ENCODE measurements at regions not wholly inside any gene's neighbourhood (a gene's known extent, or its start where the extent isn't known, plus 50 kb on each side); places are given as distances from the start of the nearest gene placed in this dataset.

GRCh38 chr21:45338311-45339017, 50.8 kb upstream of the POFUT2 start:
- Histone ChIP-seq H3K4me3 (ENCODE audit: insufficient read depth, low read depth, low read length) (no peak overlapping the region), H4K20me1 (ENCODE audit: insufficient read depth, low read length) (no peaks in the 10 kb centered on the region), H2AFZ (ENCODE audit: low read depth, low read length) (no peak overlapping the region), H3K9me3 (ENCODE audit: insufficient read depth, low read depth, low read length) (no peaks in the 10 kb centered on the region), H3K27ac (ENCODE audit: low read depth, low read length) (no peak overlapping the region), H3K4me1 (ENCODE audit: insufficient read depth, low read length) (peaks cover 14% of the 10 kb centered on the region), H3K27me3 (ENCODE audit: insufficient read depth, low read length) (no peaks in the 10 kb centered on the region), H3K36me3 (ENCODE audit: insufficient read depth, low read length) (no peaks in the 10 kb centered on the region), H3K79me2 (ENCODE audit: insufficient read depth, low read length) (no peaks in the 10 kb centered on the region), H3K4me2 (ENCODE audit: low read length) (no peak overlapping the region), H3K9ac (ENCODE audit: low read length) (no peak overlapping the region)
- H3K4me1 Mint-ChIP-seq (ENCODE audit: low read depth, unreplicated experiment): peaks cover 16% of the 10 kb centered on the region
- H3K36me3 Mint-ChIP-seq (ENCODE audit: low read depth, unreplicated experiment): no peaks in the 10 kb centered on the region
- H3K27ac Mint-ChIP-seq (ENCODE audit: unreplicated experiment): peak overlapping the region; percentile 31
- H3K9me3 Mint-ChIP-seq (ENCODE audit: unreplicated experiment): peaks cover 3% of the 10 kb centered on the region
- H3K4me3 Mint-ChIP-seq (ENCODE audit: unreplicated experiment): no peak overlapping the region
- TF ChIP-seq, protein P1, sequence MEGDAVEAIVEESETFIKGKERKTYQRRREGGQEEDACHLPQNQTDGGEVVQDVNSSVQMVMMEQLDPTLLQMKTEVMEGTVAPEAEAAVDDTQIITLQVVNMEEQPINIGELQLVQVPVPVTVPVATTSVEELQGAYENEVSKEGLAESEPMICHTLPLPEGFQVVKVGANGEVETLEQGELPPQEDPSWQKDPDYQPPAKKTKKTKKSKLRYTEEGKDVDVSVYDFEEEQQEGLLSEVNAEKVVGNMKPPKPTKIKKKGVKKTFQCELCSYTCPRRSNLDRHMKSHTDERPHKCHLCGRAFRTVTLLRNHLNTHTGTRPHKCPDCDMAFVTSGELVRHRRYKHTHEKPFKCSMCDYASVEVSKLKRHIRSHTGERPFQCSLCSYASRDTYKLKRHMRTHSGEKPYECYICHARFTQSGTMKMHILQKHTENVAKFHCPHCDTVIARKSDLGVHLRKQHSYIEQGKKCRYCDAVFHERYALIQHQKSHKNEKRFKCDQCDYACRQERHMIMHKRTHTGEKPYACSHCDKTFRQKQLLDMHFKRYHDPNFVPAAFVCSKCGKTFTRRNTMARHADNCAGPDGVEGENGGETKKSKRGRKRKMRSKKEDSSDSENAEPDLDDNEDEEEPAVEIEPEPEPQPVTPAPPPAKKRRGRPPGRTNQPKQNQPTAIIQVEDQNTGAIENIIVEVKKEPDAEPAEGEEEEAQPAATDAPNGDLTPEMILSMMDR (IDR thresholded peaks at IDR 0.05; ENCODE audit: insufficient read depth, low read depth, low read length): no peak
- no peak for TF ChIP-seq EZH2 (IDR thresholded peaks at IDR 0.05; ENCODE audit: insufficient read depth, low read length)
- DNase-seq (ENCODE audit: low read depth): no peak
- H3K27me3 Mint-ChIP-seq (ENCODE audit: low read depth, unreplicated experiment): peaks cover 6% of the 10 kb centered on the region
- no peak for FAIRE-seq

DNA sequence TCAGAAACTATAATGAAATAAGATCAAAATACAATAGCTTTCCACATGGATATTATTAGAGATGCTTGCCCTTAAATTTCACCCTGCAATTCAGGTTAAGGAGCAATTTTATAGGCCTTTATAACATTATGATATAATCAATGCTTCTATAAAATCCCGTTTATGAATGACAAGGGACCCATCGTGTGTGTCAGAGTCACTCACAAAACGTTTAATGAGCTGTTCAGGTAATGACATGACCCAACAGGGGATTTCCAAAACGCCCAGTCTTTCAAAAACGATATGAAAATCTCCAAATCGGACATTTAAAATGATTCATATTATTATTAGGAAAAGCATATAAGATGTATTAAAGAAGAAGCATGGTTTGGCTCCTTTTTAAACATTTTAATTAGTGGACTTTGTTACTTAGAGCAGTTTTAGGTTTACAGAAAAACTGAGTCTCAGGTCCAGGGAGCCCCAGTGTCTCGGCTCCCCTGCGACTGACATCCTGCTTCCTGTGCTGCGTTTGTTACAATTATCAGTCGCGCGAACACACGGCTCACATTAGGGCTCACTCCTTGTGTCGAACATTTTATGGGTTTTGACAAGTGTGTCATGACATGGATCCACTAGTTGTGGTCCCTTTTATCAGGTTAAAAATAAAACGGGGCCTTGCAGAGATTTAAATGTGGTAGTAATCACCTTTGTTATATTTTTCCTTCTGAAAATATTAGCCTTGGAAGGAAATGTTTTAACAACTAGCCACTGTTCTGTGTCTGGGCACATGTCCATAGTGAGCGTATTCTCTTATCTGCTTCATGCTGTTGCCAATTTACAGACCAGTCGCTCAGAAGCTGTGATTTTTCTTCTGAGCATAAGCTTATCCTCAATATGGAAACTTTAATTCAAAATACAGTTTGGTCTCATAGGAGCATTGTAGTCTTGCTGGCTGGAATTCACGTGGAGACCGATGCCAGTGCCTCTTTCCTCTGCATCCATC, 52.0 kb upstream of the POFUT2 start:
- H3K4me1 ChIP-seq (ENCODE audit: insufficient read depth, low read length): peaks cover 7% of the 10 kb centered on the region
- Mint-ChIP-seq H3K9me3 (ENCODE audit: unreplicated experiment) (peaks cover 1% of the 10 kb centered on the region), H3K4me1 (ENCODE audit: low read depth, unreplicated experiment) (peaks cover 6% of the 10 kb centered on the region), H3K27me3 (ENCODE audit: low read depth, unreplicated experiment) (peaks cover 7% of the 10 kb centered on the region), H3K27ac (ENCODE audit: unreplicated experiment) (no peak overlapping the region), H3K36me3 (ENCODE audit: low read depth, unreplicated experiment) (no peaks in the 10 kb centered on the region), H3K4me3 (ENCODE audit: unreplicated experiment) (no peak overlapping the region)
- H2AFZ ChIP-seq (ENCODE audit: low read depth, low read length): no peak overlapping the region
- H3K79me2 ChIP-seq (ENCODE audit: insufficient read depth, low read length): no peaks in the 10 kb centered on the region
- no peaks in the 10 kb centered on the region for H3K9me3 ChIP-seq (ENCODE audit: insufficient read depth, low read depth, low read length)
- no peak for TF ChIP-seq EZH2 (IDR thresholded peaks at IDR 0.05; ENCODE audit: insufficient read depth, low read length)
- TF ChIP-seq, protein P1 (IDR thresholded peaks at IDR 0.05; ENCODE audit: insufficient read depth, low read depth, low read length): no peak
- no peak overlapping the region for H3K4me2 ChIP-seq (ENCODE audit: low read length)
- no peaks in the 10 kb centered on the region for H3K27me3 ChIP-seq (ENCODE audit: insufficient read depth, low read length)
- H3K27ac ChIP-seq (ENCODE audit: low read depth, low read length): no peak overlapping the region
- H3K9ac ChIP-seq (ENCODE audit: low read length): no peak overlapping the region
- no peak overlapping the region for H3K4me3 ChIP-seq (ENCODE audit: insufficient read depth, low read depth, low read length)
- DNase-seq (ENCODE audit: low read depth): no peak
- no peak for FAIRE-seq
- no peaks in the 10 kb centered on the region for H4K20me1 ChIP-seq (ENCODE audit: insufficient read depth, low read length)
- H3K36me3 ChIP-seq (ENCODE audit: insufficient read depth, low read length): no peaks in the 10 kb centered on the region

Data from astrocyte (in vitro differentiated cells and primary cell).